BE2C (cell line): ENCODE measurements at regions not wholly inside any gene's neighbourhood (a gene's known extent, or its start where the extent isn't known, plus 50 kb on each side); places are given as distances from the start of the nearest gene placed in this dataset.
"Not testable (repeated sequence)": the region's sequence is repeated elsewhere in the genome, so short reads cannot be mapped to it uniquely, and the experiment has no call there.

Experiments
- DNase-seq: peaks from one replicate; pipeline ENCODE4 v3.0.0-alpha.2; 2020
- H3K27me3 ChIP-seq: fragments of 250-450 bp; sonication (Bioruptor Pico); 2 replicates; pipeline ENCODE4 v1.5.1; 2020; ENCODE audit warnings: mild to moderate bottlenecking
- H3K36me3 ChIP-seq: fragments of 250-450 bp; sonication (Bioruptor Pico); 2 replicates; pipeline ENCODE4 v1.5.1; 2020; ENCODE audit warnings: mild to moderate bottlenecking
- H3K4me1 ChIP-seq: fragments of 250-450 bp; sonication (Bioruptor Pico); 2 replicates; pipeline ENCODE4 v1.5.1; 2020
- H3K4me3 ChIP-seq: 2 replicates; pipeline ENCODE4 v1.5.1; 2011; ENCODE audit warnings: low read depth, low read length
- H3K9me3 ChIP-seq: fragments of 250-450 bp; sonication (Bioruptor Pico); 2 replicates; pipeline ENCODE4 v1.5.1; 2020
- TF ChIP-seq, protein P1 (sequence below): IDR thresholded peaks from 2 replicates; pipeline ENCODE4 v1.5.1; 2012; ENCODE audit warnings: mild to moderate bottlenecking, low read depth, low read length

DNA sequence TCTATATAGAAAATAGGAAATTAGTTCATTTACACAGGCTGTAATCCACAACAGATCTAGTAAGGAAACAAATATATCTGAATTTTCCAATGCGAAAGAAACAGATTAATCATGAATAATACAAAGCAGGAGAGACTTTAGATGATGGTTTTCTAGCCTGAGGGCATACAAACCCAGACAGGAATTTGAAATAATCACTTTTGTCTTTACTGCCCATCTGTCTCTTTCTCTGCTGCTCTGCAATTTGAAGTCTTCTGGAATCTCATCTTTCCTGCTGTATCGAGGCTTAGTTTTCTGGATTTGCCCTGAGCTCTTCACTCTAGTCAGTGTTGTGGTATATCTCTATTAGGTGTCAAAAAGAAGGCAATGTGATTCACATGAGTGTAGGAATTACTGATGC, 711.8 kb upstream of the FAM241A start:
- H3K9me3 ChIP-seq: peaks cover 5% of the 10 kb centered on the region
- no peaks in the 10 kb centered on the region for H3K27me3 ChIP-seq
- TF ChIP-seq, protein P1, sequence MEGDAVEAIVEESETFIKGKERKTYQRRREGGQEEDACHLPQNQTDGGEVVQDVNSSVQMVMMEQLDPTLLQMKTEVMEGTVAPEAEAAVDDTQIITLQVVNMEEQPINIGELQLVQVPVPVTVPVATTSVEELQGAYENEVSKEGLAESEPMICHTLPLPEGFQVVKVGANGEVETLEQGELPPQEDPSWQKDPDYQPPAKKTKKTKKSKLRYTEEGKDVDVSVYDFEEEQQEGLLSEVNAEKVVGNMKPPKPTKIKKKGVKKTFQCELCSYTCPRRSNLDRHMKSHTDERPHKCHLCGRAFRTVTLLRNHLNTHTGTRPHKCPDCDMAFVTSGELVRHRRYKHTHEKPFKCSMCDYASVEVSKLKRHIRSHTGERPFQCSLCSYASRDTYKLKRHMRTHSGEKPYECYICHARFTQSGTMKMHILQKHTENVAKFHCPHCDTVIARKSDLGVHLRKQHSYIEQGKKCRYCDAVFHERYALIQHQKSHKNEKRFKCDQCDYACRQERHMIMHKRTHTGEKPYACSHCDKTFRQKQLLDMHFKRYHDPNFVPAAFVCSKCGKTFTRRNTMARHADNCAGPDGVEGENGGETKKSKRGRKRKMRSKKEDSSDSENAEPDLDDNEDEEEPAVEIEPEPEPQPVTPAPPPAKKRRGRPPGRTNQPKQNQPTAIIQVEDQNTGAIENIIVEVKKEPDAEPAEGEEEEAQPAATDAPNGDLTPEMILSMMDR: no peak
- H3K36me3 ChIP-seq: no peaks in the 10 kb centered on the region
- DNase-seq: no peak
- no peak overlapping the region for H3K4me3 ChIP-seq
- H3K4me1 ChIP-seq: no peaks in the 10 kb centered on the region; the same call in 1 of the 2 replicates

DNA sequence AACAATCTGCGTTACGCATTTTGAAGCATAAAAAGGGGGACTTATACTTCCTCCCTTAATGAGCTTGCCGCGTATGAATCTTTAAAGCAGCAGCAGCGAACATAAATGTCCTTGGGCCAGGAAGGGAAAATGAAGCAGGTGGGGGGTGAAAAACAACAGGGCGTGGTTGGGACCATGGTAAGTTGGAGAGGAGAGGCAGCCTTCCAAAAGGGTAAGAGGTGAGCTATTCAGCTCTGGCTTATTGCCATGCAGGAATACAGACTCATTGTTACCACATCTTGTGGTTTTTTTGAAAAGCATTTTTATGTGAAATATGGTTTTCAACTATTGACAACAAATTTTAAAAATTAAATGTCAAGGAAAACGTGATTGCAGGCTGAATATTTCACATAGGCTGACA, 710.7 kb upstream of the FAM241A start:
- DNase-seq: no peak
- Histone ChIP-seq H3K9me3 (peaks cover 5% of the 10 kb centered on the region), H3K4me1 (no peaks in the 10 kb centered on the region; the same call in 1 of the 2 replicates), H3K4me3 (no peak overlapping the region), H3K27me3 (no peaks in the 10 kb centered on the region), H3K36me3 (no peaks in the 10 kb centered on the region)
- TF ChIP-seq, protein P1: no peak

DNA sequence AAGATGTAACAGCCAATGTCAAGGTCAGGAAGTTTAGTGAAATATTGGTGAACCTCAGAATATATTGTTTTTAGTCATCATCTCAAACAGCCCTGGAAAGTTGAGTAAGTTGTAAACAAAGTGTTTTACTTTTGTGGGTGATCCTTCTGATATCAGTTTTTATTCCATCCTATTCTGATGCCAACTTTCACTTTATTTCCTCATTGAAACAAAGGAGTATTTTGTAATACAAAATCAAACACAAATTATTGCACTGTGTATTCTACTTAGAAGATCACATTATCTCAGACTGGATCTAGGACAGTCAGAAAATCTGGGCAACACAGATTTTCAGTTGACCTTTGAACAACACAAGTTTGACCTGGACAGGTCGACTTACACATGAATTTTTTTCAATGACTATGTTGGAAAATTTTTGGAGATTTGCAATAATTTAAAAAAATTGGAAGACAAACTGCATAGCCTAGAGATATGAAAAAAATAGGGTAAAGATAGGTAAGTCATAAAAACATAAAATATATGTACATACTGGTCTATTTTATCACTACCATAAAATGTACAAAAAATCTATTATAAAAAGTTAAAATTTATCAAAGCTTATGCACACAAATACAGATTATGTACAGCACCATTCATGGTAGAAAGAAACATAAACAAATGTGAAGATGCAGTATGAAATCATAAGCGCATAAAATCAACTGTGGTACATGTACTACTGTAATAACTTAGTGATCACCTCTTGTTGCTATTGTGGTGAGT, 709.1 kb upstream of the FAM241A start:
- Histone ChIP-seq H3K27me3 (no peaks in the 10 kb centered on the region), H3K36me3 (no peaks in the 10 kb centered on the region), H3K9me3 (no peaks in the 10 kb centered on the region), H3K4me1 (no peaks in the 10 kb centered on the region; the same call in 1 of the 2 replicates), H3K4me3 (no peak overlapping the region)
- TF ChIP-seq, protein P1: no peak
- DNase-seq: no peak

DNA sequence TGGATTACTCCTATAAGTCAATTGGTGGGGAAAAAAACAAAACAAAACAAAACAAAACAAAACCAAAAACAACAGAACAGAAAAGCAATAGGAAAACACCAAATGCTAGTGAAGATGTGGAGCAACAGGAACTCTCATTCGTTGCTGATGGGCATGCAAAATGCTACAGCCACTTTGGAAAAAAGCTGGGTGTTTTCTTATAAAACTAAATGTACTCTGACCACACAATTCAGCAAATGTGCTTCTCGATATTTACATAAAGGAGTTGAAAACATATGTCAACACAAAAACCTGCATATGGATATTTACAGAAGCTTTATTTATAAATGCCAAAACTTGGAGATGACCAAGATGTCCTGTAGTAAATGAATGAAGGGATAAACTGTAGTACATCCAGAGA, 703.6 kb upstream of the FAM241A start:
- DNase-seq: no peak
- TF ChIP-seq, protein P1: no peak

DNA sequence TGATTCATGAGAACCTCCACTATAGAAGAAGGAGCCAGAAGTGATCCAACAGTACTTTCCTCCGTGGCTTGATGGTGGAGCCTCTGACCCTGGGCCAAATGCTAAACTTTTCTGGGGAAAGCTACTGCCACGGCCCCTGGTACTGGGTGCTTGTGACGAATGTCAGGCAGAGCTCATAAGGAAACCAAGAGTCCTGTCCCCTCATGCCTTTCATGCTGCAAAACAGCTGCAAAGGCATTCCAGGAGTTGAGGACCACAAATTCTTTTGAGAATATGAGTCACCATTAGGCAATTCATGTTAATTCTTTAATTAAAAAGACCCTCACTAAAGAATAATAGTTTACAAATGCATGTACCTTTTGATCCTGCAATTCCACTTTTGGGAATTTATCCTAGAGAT, 700.4 kb upstream of the FAM241A start:
- H3K27me3 ChIP-seq, H3K36me3 ChIP-seq, H3K4me1 ChIP-seq, H3K4me3 ChIP-seq, DNase-seq, H3K9me3 ChIP-seq: not testable (repeated sequence)

More for the DNA sequence above, 703.6 kb upstream of the FAM241A start:
- no peaks in the 10 kb centered on the region for H3K27me3 ChIP-seq
- no peak overlapping the region for H3K4me3 ChIP-seq
- H3K9me3 ChIP-seq: no peaks in the 10 kb centered on the region
- H3K36me3 ChIP-seq: no peaks in the 10 kb centered on the region
- H3K4me1 ChIP-seq: no peaks in the 10 kb centered on the region

DNA sequence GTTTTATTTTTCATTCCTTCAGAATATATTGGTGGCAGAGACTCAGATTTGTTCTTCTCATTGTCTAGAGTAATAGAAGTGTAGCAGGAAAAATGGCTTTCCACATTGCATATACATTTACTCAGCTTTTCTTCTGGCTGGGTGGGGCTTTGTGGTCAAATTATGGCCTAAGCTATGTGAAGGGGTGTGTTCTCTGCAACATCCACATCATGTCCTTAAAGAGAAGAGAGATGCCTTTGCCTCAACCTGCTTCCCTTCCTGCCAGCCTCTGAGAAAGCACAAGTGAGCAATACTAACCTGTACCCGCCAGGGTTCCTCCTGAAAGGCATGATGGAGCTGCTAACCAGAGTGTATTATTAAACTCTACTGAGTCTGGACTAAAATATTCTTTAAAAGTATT, 695.6 kb upstream of the FAM241A start:
- DNase-seq: no peak
- TF ChIP-seq, protein P1: no peak
- Histone ChIP-seq H3K4me3 (no peak overlapping the region), H3K27me3 (no peaks in the 10 kb centered on the region), H3K36me3 (no peaks in the 10 kb centered on the region), H3K9me3 (no peaks in the 10 kb centered on the region), H3K4me1 (no peaks in the 10 kb centered on the region; the same call in 1 of the 2 replicates)

DNA sequence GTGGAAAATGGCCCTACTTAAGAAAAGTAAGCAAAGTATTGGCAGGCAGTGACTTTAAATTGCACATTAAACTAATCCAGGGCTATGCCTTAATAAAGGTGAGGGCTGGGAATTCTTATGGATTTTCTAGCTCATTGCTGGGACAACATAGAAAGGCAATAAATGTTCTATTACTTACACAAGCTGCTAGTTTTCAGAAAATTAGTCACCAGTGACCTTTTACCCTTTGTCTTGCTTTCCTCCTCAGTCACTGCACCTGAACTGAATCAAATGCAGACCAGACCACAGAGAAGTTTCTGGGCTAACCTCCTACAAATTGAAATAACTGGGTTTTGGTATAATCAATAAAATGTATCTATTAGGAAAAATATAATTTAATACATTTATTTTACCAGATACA, 694.4 kb upstream of the FAM241A start:
- Histone ChIP-seq H3K4me1 (no peaks in the 10 kb centered on the region; the same call in 1 of the 2 replicates), H3K9me3 (no peaks in the 10 kb centered on the region), H3K27me3 (no peaks in the 10 kb centered on the region), H3K4me3 (no peak overlapping the region), H3K36me3 (no peaks in the 10 kb centered on the region)
- no peak for DNase-seq
- TF ChIP-seq, protein P1: no peak
